GDM1 (cell line): ENCODE measurements at regions not wholly inside any gene's neighbourhood (a gene's known extent, or its start where the extent isn't known, plus 50 kb on each side); places are given as distances from the start of the nearest gene placed in this dataset.

Experiments
- DNase-seq: peaks from one replicate; lab custom pipeline; 2025; lab: John Stamatoyannopoulos, UW

- no peak for DNase-seq
Observed at GRCh38 chr2:19717446-19717845, 184.3 kb downstream of the TTC32 start.

DNA sequence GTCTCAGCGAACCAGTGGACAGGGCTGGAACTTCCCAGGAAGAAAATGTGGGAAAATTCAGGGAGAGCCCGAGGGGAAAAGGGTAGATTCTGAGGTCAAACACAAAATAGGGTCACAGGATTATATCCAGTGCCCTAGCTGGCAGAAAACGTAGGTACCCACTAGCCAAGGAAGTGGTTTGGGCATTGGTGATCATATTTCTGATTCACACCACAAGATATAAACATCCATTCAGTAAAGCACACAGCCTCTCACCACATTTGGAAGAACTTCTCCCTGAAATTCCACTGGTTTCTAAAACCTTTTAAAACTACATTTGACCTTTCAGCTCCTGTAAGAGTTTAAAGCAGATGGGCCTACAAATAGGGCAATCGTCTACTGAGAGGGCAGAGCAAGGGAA is 186.9 kb downstream of the TTC32 start:
- DNase-seq = no peak

DNA sequence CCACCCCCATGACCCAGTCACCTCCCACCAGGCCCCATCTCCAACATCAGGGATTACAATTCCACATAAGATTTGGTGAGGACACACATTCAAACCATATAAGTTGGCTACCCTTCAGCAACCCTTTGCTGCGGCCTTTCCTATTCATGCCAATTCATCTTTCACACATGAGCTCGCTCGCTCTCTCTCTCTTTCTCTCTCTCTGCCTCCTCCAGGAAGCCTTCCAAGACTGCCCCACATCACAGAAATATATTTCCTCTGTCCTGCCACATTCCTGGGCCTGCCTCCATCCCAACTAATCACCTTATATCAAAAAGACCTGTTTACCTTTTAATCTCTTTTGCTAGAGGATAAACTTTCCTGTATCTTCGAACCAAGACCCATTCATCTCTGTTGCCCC is 188.9 kb downstream of the TTC32 start:
- no peak for DNase-seq

DNA sequence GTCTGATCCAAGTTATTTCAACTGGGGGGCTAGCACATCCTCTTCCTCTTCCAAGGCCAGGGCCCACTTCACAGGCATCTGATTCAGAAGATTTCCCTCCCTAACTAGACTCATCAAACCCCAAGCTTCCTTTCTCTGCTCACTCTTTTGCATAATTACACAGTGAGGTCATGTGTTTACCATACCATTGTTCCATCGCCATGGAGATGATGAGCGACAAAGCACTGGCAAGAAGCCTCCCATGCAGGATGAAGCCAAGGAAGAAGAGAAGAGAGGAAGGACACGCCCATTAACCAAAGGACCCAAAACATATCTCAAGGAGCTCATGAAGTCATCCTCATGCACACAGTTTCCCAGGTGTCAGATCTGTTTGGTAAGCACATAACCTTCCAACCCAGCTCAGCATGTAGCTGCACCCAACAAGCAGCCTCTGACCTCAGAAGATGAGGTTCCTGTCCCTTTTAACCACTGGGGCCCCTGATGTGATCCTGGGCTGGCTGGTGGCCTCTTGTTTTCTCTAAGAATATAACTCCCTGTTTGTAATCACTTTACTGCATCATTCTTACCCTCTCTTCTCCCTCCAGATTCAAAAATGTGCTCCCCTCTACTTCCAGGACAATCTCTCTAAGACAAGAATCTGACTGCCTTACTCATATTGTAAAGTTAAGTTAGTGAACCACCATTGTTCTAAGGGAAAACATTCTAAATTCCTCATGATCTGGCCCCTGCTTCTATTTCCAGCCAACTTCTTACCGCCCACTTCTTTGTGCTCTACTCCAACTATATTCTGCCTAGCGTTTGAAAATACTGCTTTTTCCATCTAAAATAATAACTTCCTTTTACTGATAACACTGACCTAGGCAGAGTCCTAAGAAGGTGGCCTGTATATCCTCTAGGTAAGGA is 190.1 kb downstream of the TTC32 start:
- no peak for DNase-seq

DNA sequence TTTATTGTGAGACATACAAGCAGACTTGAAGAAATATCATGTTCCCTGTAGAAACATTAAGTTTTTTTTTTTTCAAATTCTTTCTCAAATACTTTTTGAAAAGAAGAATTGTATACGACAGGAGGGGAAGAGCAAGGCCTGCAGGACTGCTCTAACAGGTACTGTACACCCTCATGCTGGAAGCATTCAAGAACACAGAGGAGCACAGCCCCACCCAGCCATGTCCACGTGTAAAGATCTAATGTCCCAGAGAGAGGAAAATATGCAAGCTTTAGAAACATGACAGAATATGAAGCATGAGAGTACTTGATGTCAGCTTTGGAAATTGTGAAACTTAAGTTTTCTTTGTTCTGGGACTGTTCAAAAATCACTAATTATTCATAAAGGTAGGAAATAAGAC is 191.6 kb downstream of the TTC32 start:
- no peak for DNase-seq

- DNase-seq = no peak
Observed at GRCh38 chr2:19709553-19709952, 192.2 kb downstream of the TTC32 start.

DNA sequence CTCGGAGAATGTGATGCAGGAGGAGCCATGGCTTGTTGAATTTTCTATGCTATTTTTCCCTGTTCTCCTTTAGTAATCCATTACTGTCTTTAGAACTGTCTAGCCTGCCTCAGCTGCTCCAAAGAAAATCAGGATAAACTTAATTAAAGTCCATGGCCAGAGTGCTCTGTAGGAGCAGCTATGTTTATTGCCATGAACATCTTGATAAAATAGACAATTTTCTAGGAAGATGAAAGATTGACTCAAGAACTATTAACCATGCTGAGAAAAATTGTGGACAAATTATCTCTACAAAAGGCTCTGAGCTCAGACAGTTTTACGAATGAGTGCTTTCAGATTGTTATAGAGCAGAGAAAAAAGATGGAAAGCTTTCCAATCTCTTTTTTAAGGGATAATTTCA is 193.0 kb downstream of the TTC32 start:
- no peak for DNase-seq

DNA sequence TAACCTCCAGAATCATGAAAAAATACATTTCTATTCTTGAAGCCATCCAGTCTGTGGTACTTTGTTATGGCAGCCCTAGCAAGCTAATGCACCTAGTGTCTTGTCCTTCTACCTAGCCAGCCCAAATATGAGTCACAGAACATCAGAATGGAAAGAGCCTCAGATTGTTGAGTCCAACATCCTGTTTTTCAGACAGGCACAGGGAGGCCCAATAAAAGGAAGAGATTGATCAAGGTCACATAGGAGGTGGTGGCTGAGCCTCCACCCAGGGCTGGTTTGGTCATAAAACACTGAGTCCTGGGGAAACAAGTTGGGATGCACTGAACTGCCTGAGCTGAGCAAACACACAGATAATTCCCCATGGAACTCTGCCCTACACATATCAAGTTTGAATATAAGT is 195.5 kb downstream of the TTC32 start:
- DNase-seq = no peak

GRCh38 chr2:19702267-19702666 is 199.5 kb downstream of the TTC32 start:
- no peak for DNase-seq

- DNase-seq = no peak
Observed at GRCh38 chr2:19700861-19701585, 200.8 kb downstream of the TTC32 start.

- no peak for DNase-seq
Observed at GRCh38 chr2:19697131-19697530, 204.7 kb downstream of the TTC32 start.

DNA sequence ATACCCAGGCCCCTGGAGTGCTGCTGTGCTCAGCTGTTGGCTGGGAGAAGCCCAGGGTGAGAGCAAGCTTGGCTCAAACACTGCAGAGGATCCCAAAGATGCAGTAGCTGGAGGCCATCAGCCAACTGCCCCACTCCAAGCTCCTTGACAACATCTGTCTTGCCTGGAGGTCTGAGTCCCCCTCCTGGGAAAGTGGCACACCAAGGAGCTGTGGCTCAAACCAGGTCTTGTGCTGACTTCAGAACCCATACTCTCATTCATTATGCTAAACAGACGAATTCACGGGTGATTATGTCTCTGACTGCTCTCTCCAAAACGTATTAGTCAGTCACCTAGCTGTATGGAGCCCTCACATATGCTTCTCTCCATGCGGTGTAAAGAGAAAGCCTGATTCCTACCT is 206.1 kb downstream of the TTC32 start:
- DNase-seq = no peak

DNA sequence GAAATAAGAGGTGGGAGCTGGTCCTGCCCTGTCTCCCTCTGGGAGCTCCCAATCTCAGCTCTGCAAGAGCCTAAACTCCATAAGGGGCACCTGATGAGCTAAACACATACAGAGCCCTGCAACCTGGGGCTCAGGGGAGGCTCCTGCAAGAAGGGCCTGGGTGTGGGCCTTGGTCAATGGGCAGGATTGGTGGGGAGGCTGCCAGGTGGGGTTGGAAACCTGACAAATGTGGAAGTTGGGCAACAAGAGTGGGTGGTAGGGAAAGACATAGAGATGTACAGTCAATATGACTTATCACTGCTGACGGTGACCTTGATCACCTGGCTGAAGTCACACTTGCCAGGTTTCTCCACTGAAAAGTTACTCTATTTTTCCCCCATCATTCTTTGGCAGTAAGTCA is 209.9 kb downstream of the TTC32 start:
- no peak for DNase-seq

GRCh38 chr2:19690429-19690828 is 211.4 kb downstream of the TTC32 start:
- no peak for DNase-seq

GRCh38 chr2:19689646-19690168 is 212.1 kb downstream of the TTC32 start:
- DNase-seq = no peak

DNA sequence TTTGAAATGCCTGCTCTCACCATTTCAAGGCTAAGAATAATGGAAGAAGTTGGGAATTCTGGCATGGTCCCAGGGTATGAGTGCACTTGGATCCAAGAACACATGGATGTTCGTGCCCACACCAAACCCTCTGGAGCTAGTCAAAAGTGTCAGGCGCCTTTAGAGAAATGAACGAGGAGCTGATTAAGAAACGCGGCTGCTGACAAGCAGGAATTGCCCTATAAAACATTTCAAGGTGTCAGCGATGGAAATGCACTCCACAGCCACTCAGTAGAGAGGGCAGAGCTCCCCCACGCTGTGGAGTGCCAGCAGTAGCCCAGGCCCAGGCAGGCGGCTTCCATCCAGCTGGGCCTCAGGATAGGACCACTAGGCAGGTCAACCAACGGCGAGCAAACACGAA is 213.7 kb downstream of the TTC32 start:
- no peak for DNase-seq

DNA sequence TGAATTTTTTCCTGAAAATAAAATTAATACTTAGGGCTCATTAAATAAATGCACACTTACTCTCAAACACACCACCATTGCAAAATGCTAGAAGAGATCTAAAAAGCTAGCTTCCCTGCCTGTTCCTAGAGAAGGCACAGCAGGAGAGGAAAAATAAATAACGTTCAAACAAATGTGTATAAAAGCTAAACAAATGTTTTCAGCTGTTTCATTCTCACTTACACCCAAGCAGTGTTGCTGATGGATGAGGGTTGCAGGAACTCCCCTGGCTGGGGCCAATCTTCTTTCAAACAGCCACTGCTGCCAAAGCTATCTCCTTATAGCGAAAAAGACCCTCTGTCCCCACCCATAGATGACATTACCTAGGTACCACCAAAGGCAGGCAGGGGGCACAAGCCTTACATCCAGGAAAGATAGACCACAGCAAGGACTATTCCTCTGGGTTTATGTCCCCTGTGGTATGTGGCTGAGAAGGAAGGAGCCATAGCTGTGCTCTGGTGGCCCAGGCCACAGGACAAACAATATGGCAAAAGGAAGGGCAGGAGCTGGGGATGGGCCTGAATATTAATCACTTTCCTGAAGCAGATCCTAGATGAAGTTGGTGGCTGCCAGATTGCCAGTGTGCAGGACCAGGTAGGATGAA is 214.6 kb downstream of the TTC32 start:
- DNase-seq = no peak

- DNase-seq = no peak
Observed at GRCh38 chr2:19686439-19686838, 215.3 kb downstream of the TTC32 start.

DNA sequence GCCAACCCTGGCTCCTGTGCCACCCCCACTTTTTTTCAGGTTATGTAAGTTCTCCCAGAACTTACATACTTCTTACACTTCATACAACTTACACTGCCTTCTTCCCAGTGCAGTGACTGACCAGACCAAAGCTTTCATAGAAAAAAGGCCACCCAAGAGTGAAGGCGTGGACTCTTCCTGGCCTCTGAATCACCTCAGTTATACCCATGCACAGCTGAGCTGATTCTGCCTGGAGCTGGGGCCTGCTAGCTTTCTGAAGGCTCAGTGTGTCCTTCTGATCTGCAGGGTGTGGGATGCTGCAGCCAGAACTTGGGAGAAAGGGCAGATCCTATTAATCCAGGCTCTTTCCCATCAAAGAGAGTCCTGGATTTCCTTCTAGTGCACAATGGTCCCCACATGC is 216.1 kb downstream of the TTC32 start:
- DNase-seq = no peak

GRCh38 chr2:19684516-19684915 is 217.3 kb downstream of the TTC32 start:
- no peak for DNase-seq

GRCh38 chr2:19683556-19683955 is 218.2 kb downstream of the TTC32 start:
- no peak for DNase-seq

GRCh38 chr2:19682493-19682892 is 219.3 kb downstream of the TTC32 start:
- no peak for DNase-seq
